AG10803 (cell line): ENCODE measurements at regions not wholly inside any gene's neighbourhood (a gene's known extent, or its start where the extent isn't known, plus 50 kb on each side); places are given as distances from the start of the nearest gene placed in this dataset.

Source experiments
- DNase-seq: peaks from one replicate; pipeline ENCODE4 v3.0.0; 2010; ENCODE audit warnings: low read depth
- H3K4me3 ChIP-seq: 2 replicates; pipeline ENCODE4 v1.5.1; 2011; ENCODE audit warnings: mild to moderate bottlenecking, low read length, control low read depth
- CTCF ChIP-seq: conservative IDR thresholded peaks from 2 replicates; pipeline ENCODE4 v1.5.1; 2011; ENCODE audit warnings: mild to moderate bottlenecking, low read length, control low read depth, inconsistent platforms

- DNase-seq: no peak
- no peak overlapping the region for H3K4me3 ChIP-seq
- TF ChIP-seq CTCF: no peak
Measured at GRCh38 chr2:71947809-71948208, 199.9 kb downstream of the CYP26B1 start.

GRCh38 chr2:71945603-71945959 is 202.1 kb downstream of the CYP26B1 start:
- TF ChIP-seq CTCF: no peak
- DNase-seq: no peak

GRCh38 chr2:71944806-71945602 is 202.7 kb downstream of the CYP26B1 start:
- peak; percentile 71 for DNase-seq
- TF ChIP-seq CTCF: no peak
- H3K4me3 ChIP-seq: no peak overlapping the region

More at GRCh38 chr2:71945603-71945959, 202.1 kb downstream of the CYP26B1 start:
- no peak overlapping the region for H3K4me3 ChIP-seq

- no peak for DNase-seq
- no peak for TF ChIP-seq CTCF
- no peak overlapping the region for H3K4me3 ChIP-seq
Measured at GRCh38 chr2:71944183-71944550, 203.5 kb downstream of the CYP26B1 start.

- TF ChIP-seq CTCF: no peak
- peak; percentile 64 for DNase-seq
- H3K4me3 ChIP-seq: no peak overlapping the region
Measured at GRCh38 chr2:71943238-71944182, 204.2 kb downstream of the CYP26B1 start.

- no peak for DNase-seq
- TF ChIP-seq CTCF: no peak
- H3K4me3 ChIP-seq: no peak overlapping the region
Measured at GRCh38 chr2:71941726-71942525, 205.7 kb downstream of the CYP26B1 start.
